GM23338 (cell line): ENCODE measurements at regions not wholly inside any gene's neighbourhood (a gene's known extent, or its start where the extent isn't known, plus 50 kb on each side); places are given as distances from the start of the nearest gene placed in this dataset.

Experiments
- ATAC-seq: fragments of 200-7000 bp; cut with Tn5 transposase; 3 replicates; pipeline ENCODE4 v1.9.1; 2020
- DNase-seq: peaks from one replicate; pipeline ENCODE4 v3.0.0-alpha.2; 2015; ENCODE audit warnings: low spot score
- H2AFZ ChIP-seq: fragments of 200-600 bp; sonication (generic); 2 replicates; pipeline ENCODE4 v1.8.0; 2016; ENCODE audit warnings: antibody characterized with exemption, mild to moderate bottlenecking, moderate library complexity
- H3F3A ChIP-seq: fragments of 200-600 bp; sonication (generic); replicated peaks from 2 replicates; pipeline ENCODE4 v1.8.0; 2017; ENCODE audit warnings: antibody characterized with exemption, mixed run types, low read depth
- H3K27ac ChIP-seq: fragments of 200-600 bp; sonication (generic); 2 replicates; pipeline ENCODE4 v1.6.1; 2016; ENCODE audit warnings: low read depth
- H3K27me3 ChIP-seq: fragments of 200-600 bp; sonication (generic); 2 replicates; pipeline ENCODE4 v1.8.0; 2016; ENCODE audit warnings: mild to moderate bottlenecking, mixed run types, moderate library complexity; ENCODE audit not compliant: insufficient read depth
- H3K36me3 ChIP-seq: fragments of 200-600 bp; sonication (generic); 2 replicates; pipeline ENCODE4 v1.8.0; 2016; ENCODE audit warnings: mild to moderate bottlenecking; ENCODE audit not compliant: insufficient read depth
- H3K4me1 ChIP-seq: fragments of 200-600 bp; sonication (generic); 2 replicates; pipeline ENCODE4 v1.8.0; 2016; ENCODE audit warnings: mild to moderate bottlenecking, moderate library complexity; ENCODE audit not compliant: insufficient read depth
- H3K4me2 ChIP-seq: fragments of 200-600 bp; sonication (generic); 2 replicates; pipeline ENCODE4 v1.7.1; 2017; ENCODE audit warnings: mixed run types
- H3K4me3 ChIP-seq: fragments of 200-600 bp; sonication (generic); 2 replicates; pipeline ENCODE4 v1.6.1; 2016; ENCODE audit warnings: mixed run types
- H3K79me2 ChIP-seq: fragments of 200-600 bp; sonication (generic); replicated peaks from 2 replicates; pipeline ENCODE4 v1.8.0; 2017; ENCODE audit warnings: mild to moderate bottlenecking; ENCODE audit not compliant: insufficient read depth
- H3K9me2 ChIP-seq: fragments of 200-600 bp; sonication (generic); 2 replicates; pipeline ENCODE4 v1.8.0; 2017; ENCODE audit not compliant: insufficient read depth
- H4K20me1 ChIP-seq: fragments of 200-600 bp; sonication (generic); replicated peaks from 2 replicates; pipeline ENCODE4 v1.8.0; 2017; ENCODE audit warnings: mild to moderate bottlenecking; ENCODE audit not compliant: insufficient read depth
- H3K27ac Mint-ChIP-seq: 2 replicates; pipeline ENCODE4 v1.8.0; 2020; ENCODE audit warnings: inconsistent platforms, mild to moderate bottlenecking, moderate library complexity, mixed read lengths
- H3K27me3 Mint-ChIP-seq: 3 replicates; pipeline ENCODE4 v1.8.0; 2022; ENCODE audit warnings: low read depth, mild to moderate bottlenecking, moderate library complexity, mixed read lengths, inconsistent platforms; ENCODE audit not compliant: insufficient read depth, poor library complexity
- H3K36me3 Mint-ChIP-seq: 3 replicates; pipeline ENCODE4 v1.8.0; 2021; ENCODE audit warnings: low read depth, mild to moderate bottlenecking, inconsistent platforms, moderate library complexity, mixed read lengths
- H3K4me1 Mint-ChIP-seq: 3 replicates; pipeline ENCODE4 v1.8.0; 2020; ENCODE audit warnings: mild to moderate bottlenecking, inconsistent platforms, mixed read lengths
- H3K4me3 Mint-ChIP-seq: 3 replicates; pipeline ENCODE4 v1.8.0; 2021; ENCODE audit warnings: moderate library complexity, mild to moderate bottlenecking, inconsistent platforms, mixed read lengths
- H3K9me3 Mint-ChIP-seq: 3 replicates; pipeline ENCODE4 v1.8.0; 2020; ENCODE audit warnings: moderate library complexity, mild to moderate bottlenecking, inconsistent platforms, mixed read lengths
- CREB1 ChIP-seq: fragments of 250-450 bp; sonication (Bioruptor Pico); IDR thresholded peaks from 2 replicates; pipeline ENCODE4 v1.5.0; 2020; ENCODE audit warnings: low read depth, mild to moderate bottlenecking, moderate library complexity
- EZH2 ChIP-seq: fragments of 200-600 bp; sonication (generic); IDR thresholded peaks from one replicate; pipeline ENCODE4 v1.8.0; 2017; ENCODE audit warnings: antibody characterized with exemption, mild to moderate bottlenecking, low read depth; ENCODE audit not compliant: unreplicated experiment
- EZH2phosphoT487 ChIP-seq: fragments of 200-600 bp; sonication (generic); IDR thresholded peaks from one replicate; pipeline ENCODE4 v1.8.1; 2018; ENCODE audit warnings: antibody characterized with exemption; ENCODE audit not compliant: unreplicated experiment
- NANOG ChIP-seq: IDR thresholded peaks from 2 replicates; pipeline ENCODE4 v1.6.1; 2016; ENCODE audit warnings: antibody characterized with exemption, borderline replicate concordance
- POLR2AphosphoS5 ChIP-seq: IDR thresholded peaks from 2 replicates; pipeline ENCODE4 v1.6.1; 2016; ENCODE audit warnings: antibody characterized with exemption, low read depth
- STAT1 ChIP-seq: IDR thresholded peaks from one replicate; pipeline ENCODE4 v1.6.1; 2016; ENCODE audit warnings: antibody characterized with exemption; ENCODE audit not compliant: unreplicated experiment
- ZNF114 ChIP-seq: fragments of 250-450 bp; sonication (Bioruptor Pico); IDR thresholded peaks from 2 replicates; pipeline ENCODE4 v1.5.0; 2020; ENCODE audit warnings: mild to moderate bottlenecking, moderate library complexity
- ZNF331 ChIP-seq: fragments of 250-450 bp; sonication (Bioruptor Pico); IDR thresholded peaks from 2 replicates; pipeline ENCODE4 v1.5.0; 2020; ENCODE audit warnings: low read depth, mild to moderate bottlenecking, moderate library complexity
- ZNF462 ChIP-seq: fragments of 250-450 bp; sonication (Bioruptor Pico); IDR thresholded peaks from 2 replicates; pipeline ENCODE4 v1.5.0; 2020; ENCODE audit warnings: mild to moderate bottlenecking, moderate library complexity
- TF ChIP-seq, protein P1 (sequence below): IDR thresholded peaks from 2 replicates; pipeline ENCODE4 v1.6.1; 2016; ENCODE audit warnings: antibody characterized with exemption
- TF ChIP-seq, protein P2 (sequence below), 2 experiments: fragments of 200-600 bp in 1 of 2; sonication (generic) in 1 of 2; conservative IDR thresholded peaks; 2 replicates each; pipeline versions ENCODE4 v1.5.1 to v1.6.1; 2016 to 2017; ENCODE audit warnings: antibody characterized with exemption in 2 of 2, low read depth in 2 of 2, mild to moderate bottlenecking in 2 of 2, moderate library complexity in 1 of 2

GRCh38 chr14:28272270-28272669 is 494.3 kb upstream of the FOXG1 start:
- H3F3A ChIP-seq = no peaks in the 10 kb centered on the region
- no peaks in the 10 kb centered on the region for H3K36me3 Mint-ChIP-seq
- no peak overlapping the region for H3K27ac ChIP-seq
- peaks cover 3% of the 10 kb centered on the region; the same call in 1 of the 3 replicates for H3K4me1 Mint-ChIP-seq
- no peaks in the 10 kb centered on the region for H4K20me1 ChIP-seq
- H3K36me3 ChIP-seq = no peaks in the 10 kb centered on the region
- no peaks in the 10 kb centered on the region for H3K27me3 ChIP-seq
- no peak for DNase-seq
- no peaks in the 10 kb centered on the region; the same call in 1 of the 2 replicates for H3K9me2 ChIP-seq
- H3K4me3 ChIP-seq = no peak overlapping the region
- peaks cover 8% of the 10 kb centered on the region; the same call in 2 of the 3 replicates for H3K9me3 Mint-ChIP-seq
- H3K79me2 ChIP-seq = no peaks in the 10 kb centered on the region
- no peak for TF ChIP-seq NANOG
- TF ChIP-seq CREB1 (CRISPR knock-in tag) = no peak
- TF ChIP-seq STAT1 = no peak
- no peak for TF ChIP-seq POLR2AphosphoS5
- peaks cover 2% of the 10 kb centered on the region for H3K27me3 Mint-ChIP-seq
- no peak for ATAC-seq
- no peak overlapping the region for H3K27ac Mint-ChIP-seq
- no peak overlapping the region for H3K4me3 Mint-ChIP-seq
- H3K4me1 ChIP-seq = no peaks in the 10 kb centered on the region
- no peak overlapping the region for H3K4me2 ChIP-seq
- no peak overlapping the region for H2AFZ ChIP-seq

DNA sequence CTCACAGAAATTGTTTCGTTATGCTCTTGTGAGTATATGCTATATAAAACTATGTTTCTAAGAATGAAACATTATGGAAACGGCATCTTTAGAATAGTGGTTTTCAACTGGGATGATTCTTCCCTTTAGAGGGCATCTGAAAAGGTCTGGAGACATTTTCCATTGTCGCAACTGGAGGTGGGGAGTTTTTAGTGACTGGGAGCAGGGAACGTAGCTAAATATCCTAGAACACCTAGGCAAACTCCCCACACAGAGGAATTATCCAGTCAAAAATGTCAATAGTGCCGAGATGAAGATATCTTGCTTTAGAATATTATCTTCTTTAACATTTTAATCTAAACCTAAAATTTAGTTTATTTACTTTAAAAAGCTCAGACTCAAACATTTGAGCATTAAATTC is 486.1 kb upstream of the FOXG1 start:
- Histone ChIP-seq H3K4me3 (no peak overlapping the region), H3K4me1 (no peaks in the 10 kb centered on the region), H4K20me1 (no peaks in the 10 kb centered on the region), H3K9me2 (no peaks in the 10 kb centered on the region), H3K27ac (no peak overlapping the region), H3K27me3 (no peaks in the 10 kb centered on the region), H3K4me2 (no peak overlapping the region), H3F3A (no peaks in the 10 kb centered on the region), H3K36me3 (no peaks in the 10 kb centered on the region), H2AFZ (no peak overlapping the region), H3K79me2 (no peaks in the 10 kb centered on the region)
- no peak overlapping the region for H3K4me3 Mint-ChIP-seq
- no peaks in the 10 kb centered on the region for H3K27me3 Mint-ChIP-seq
- no peak overlapping the region for H3K27ac Mint-ChIP-seq
- H3K9me3 Mint-ChIP-seq = no peaks in the 10 kb centered on the region; the same call in 2 of the 3 replicates
- H3K4me1 Mint-ChIP-seq = no peaks in the 10 kb centered on the region
- DNase-seq (no peak), ATAC-seq (no peak)
- no peaks in the 10 kb centered on the region for H3K36me3 Mint-ChIP-seq
- TF ChIP-seq ZNF331 (CRISPR knock-in tag) = no peak
- TF ChIP-seq STAT1 = no peak
- TF ChIP-seq, protein P1, sequence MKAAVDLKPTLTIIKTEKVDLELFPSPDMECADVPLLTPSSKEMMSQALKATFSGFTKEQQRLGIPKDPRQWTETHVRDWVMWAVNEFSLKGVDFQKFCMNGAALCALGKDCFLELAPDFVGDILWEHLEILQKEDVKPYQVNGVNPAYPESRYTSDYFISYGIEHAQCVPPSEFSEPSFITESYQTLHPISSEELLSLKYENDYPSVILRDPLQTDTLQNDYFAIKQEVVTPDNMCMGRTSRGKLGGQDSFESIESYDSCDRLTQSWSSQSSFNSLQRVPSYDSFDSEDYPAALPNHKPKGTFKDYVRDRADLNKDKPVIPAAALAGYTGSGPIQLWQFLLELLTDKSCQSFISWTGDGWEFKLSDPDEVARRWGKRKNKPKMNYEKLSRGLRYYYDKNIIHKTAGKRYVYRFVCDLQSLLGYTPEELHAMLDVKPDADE = no peak
- no peak for TF ChIP-seq EZH2phosphoT487
- TF ChIP-seq, protein P2, sequence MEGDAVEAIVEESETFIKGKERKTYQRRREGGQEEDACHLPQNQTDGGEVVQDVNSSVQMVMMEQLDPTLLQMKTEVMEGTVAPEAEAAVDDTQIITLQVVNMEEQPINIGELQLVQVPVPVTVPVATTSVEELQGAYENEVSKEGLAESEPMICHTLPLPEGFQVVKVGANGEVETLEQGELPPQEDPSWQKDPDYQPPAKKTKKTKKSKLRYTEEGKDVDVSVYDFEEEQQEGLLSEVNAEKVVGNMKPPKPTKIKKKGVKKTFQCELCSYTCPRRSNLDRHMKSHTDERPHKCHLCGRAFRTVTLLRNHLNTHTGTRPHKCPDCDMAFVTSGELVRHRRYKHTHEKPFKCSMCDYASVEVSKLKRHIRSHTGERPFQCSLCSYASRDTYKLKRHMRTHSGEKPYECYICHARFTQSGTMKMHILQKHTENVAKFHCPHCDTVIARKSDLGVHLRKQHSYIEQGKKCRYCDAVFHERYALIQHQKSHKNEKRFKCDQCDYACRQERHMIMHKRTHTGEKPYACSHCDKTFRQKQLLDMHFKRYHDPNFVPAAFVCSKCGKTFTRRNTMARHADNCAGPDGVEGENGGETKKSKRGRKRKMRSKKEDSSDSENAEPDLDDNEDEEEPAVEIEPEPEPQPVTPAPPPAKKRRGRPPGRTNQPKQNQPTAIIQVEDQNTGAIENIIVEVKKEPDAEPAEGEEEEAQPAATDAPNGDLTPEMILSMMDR (conservative IDR thresholded peaks at IDR 0.05; ENCODE audit: low read depth in 2 of 2) = no peak
- TF ChIP-seq NANOG = no peak
- TF ChIP-seq ZNF114 (CRISPR knock-in tag) = no peak
- no peak for TF ChIP-seq POLR2AphosphoS5
- no peak for TF ChIP-seq EZH2
- no peak for TF ChIP-seq ZNF462 (CRISPR knock-in tag)
